SU-DHL-6 (cell line): ENCODE measurements at regions not wholly inside any gene's neighbourhood (a gene's known extent, or its start where the extent isn't known, plus 50 kb on each side); places are given as distances from the start of the nearest gene placed in this dataset.

ENCODE experiments used
- EZH2phosphoT487 ChIP-seq: fragments of 200-600 bp; sonication (generic), shearing (Covaris generic); conservative IDR thresholded peaks from 2 replicates; pipeline ENCODE4 v1.6.1; 2018; ENCODE audit warnings: mild to moderate bottlenecking, antibody characterized with exemption, low read length, moderate library complexity, mixed read lengths
- TF ChIP-seq, protein P1 (sequence below): fragments of 200-600 bp; sonication (generic); IDR thresholded peaks from one replicate; pipeline ENCODE4 v1.5.1; 2017; ENCODE audit warnings: antibody characterized with exemption, mild to moderate bottlenecking, low read length, moderate library complexity; ENCODE audit not compliant: insufficient read depth, poor library complexity, severe bottlenecking

DNA sequence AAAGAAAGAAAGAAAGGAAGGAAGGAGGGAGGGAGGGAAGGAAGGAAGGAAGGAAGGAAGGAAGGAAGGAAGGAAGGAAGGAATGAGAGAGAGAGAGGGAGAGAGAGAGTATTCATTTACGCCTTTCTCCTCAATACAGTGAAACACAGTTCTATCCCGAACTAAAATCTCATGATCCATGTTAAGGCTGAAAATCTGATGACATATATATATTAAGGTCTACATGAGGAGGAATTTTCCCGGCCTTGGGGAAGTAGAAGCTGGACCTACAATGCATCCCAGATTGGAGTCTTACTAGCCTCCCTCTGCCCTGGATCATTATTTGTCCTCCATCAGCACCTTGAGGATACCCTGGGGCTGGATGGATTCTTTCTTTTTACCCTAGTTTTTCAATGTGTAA is 95.1 kb upstream of the DAPK1 start:
- TF ChIP-seq, protein P1, sequence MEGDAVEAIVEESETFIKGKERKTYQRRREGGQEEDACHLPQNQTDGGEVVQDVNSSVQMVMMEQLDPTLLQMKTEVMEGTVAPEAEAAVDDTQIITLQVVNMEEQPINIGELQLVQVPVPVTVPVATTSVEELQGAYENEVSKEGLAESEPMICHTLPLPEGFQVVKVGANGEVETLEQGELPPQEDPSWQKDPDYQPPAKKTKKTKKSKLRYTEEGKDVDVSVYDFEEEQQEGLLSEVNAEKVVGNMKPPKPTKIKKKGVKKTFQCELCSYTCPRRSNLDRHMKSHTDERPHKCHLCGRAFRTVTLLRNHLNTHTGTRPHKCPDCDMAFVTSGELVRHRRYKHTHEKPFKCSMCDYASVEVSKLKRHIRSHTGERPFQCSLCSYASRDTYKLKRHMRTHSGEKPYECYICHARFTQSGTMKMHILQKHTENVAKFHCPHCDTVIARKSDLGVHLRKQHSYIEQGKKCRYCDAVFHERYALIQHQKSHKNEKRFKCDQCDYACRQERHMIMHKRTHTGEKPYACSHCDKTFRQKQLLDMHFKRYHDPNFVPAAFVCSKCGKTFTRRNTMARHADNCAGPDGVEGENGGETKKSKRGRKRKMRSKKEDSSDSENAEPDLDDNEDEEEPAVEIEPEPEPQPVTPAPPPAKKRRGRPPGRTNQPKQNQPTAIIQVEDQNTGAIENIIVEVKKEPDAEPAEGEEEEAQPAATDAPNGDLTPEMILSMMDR, result no peak
- TF ChIP-seq EZH2phosphoT487, result no peak
